Stomach (tissue), 4 donors: ENCODE measurements at regions not wholly inside any gene's neighbourhood (a gene's known extent, or its start where the extent isn't known, plus 50 kb on each side); places are given as distances from the start of the nearest gene placed in this dataset.

Experiments
- CTCF ChIP-seq, 7 experiments: fragments of 450-650 bp in 4 of 7; fragments of 200-600 bp in 3 of 7; sonication (generic) in 3 of 7; IDR thresholded peaks; one replicate each; pipeline ENCODE4 v1.5.1; 2016 to 2019; ENCODE audit warnings: antibody characterized with exemption in 7 of 7, control low read depth in 2 of 7, mild to moderate bottlenecking in 1 of 7
- EP300 ChIP-seq: sonication (generic); formaldehyde crosslinking; IDR thresholded peaks from one replicate; pipeline ENCODE4 v1.6.1; 2017; ENCODE audit warnings: antibody characterized with exemption
- POLR2A ChIP-seq, 4 donors: fragments of 450-650 bp; IDR thresholded peaks; one replicate each; pipeline ENCODE4 v1.6.1; 2016; ENCODE audit warnings: antibody characterized with exemption in 4 of 4, control low read depth in 2 of 4, mild to moderate bottlenecking in 1 of 4, moderate library complexity in 1 of 4

DNA sequence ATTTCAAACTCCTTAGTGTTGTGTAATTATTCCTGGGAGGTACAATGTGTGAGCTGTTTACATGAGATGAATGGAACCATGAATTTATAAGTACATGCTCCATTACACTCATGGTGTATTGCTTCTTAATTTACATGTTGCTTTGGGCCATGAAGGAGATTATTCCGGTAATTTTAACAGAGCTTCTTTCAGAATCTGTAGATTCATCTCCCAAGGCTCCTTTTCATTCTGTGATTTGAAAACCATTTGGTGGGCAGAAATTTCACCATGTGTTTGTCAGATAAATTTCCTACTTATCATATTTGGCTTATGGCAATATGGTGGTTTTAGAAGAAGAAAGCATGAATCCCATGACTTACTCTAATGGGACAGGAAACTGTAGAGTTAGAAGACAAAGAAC, 421.6 kb upstream of the EYS start:
- no peak for TF ChIP-seq CTCF (IDR thresholded peaks at IDR 0.05)
- no peak for TF ChIP-seq POLR2A (IDR thresholded peaks at IDR 0.05)
- no peak for TF ChIP-seq EP300
